GM23338 (cell line): ENCODE measurements at regions not wholly inside any gene's neighbourhood (a gene's known extent, or its start where the extent isn't known, plus 50 kb on each side); places are given as distances from the start of the nearest gene placed in this dataset.

Experiments used
- ATAC-seq: fragments of 200-7000 bp; cut with Tn5 transposase; 3 replicates; pipeline ENCODE4 v1.9.1; 2020
- DNase-seq: peaks from one replicate; pipeline ENCODE4 v3.0.0-alpha.2; 2015; ENCODE audit warnings: low spot score
- H2AFZ ChIP-seq: fragments of 200-600 bp; sonication (generic); 2 replicates; pipeline ENCODE4 v1.8.0; 2016; ENCODE audit warnings: antibody characterized with exemption, mild to moderate bottlenecking, moderate library complexity
- H3F3A ChIP-seq: fragments of 200-600 bp; sonication (generic); replicated peaks from 2 replicates; pipeline ENCODE4 v1.8.0; 2017; ENCODE audit warnings: antibody characterized with exemption, mixed run types, low read depth
- H3K27ac ChIP-seq: fragments of 200-600 bp; sonication (generic); 2 replicates; pipeline ENCODE4 v1.6.1; 2016; ENCODE audit warnings: low read depth
- H3K27me3 ChIP-seq: fragments of 200-600 bp; sonication (generic); 2 replicates; pipeline ENCODE4 v1.8.0; 2016; ENCODE audit warnings: mild to moderate bottlenecking, mixed run types, moderate library complexity; ENCODE audit not compliant: insufficient read depth
- H3K36me3 ChIP-seq: fragments of 200-600 bp; sonication (generic); 2 replicates; pipeline ENCODE4 v1.8.0; 2016; ENCODE audit warnings: mild to moderate bottlenecking; ENCODE audit not compliant: insufficient read depth
- H3K4me1 ChIP-seq: fragments of 200-600 bp; sonication (generic); 2 replicates; pipeline ENCODE4 v1.8.0; 2016; ENCODE audit warnings: mild to moderate bottlenecking, moderate library complexity; ENCODE audit not compliant: insufficient read depth
- H3K4me2 ChIP-seq: fragments of 200-600 bp; sonication (generic); 2 replicates; pipeline ENCODE4 v1.7.1; 2017; ENCODE audit warnings: mixed run types
- H3K4me3 ChIP-seq: fragments of 200-600 bp; sonication (generic); 2 replicates; pipeline ENCODE4 v1.6.1; 2016; ENCODE audit warnings: mixed run types
- H3K79me2 ChIP-seq: fragments of 200-600 bp; sonication (generic); replicated peaks from 2 replicates; pipeline ENCODE4 v1.8.0; 2017; ENCODE audit warnings: mild to moderate bottlenecking; ENCODE audit not compliant: insufficient read depth
- H3K9me2 ChIP-seq: fragments of 200-600 bp; sonication (generic); 2 replicates; pipeline ENCODE4 v1.8.0; 2017; ENCODE audit not compliant: insufficient read depth
- H4K20me1 ChIP-seq: fragments of 200-600 bp; sonication (generic); replicated peaks from 2 replicates; pipeline ENCODE4 v1.8.0; 2017; ENCODE audit warnings: mild to moderate bottlenecking; ENCODE audit not compliant: insufficient read depth
- H3K27ac Mint-ChIP-seq: 2 replicates; pipeline ENCODE4 v1.8.0; 2020; ENCODE audit warnings: inconsistent platforms, mild to moderate bottlenecking, moderate library complexity, mixed read lengths
- H3K27me3 Mint-ChIP-seq: 3 replicates; pipeline ENCODE4 v1.8.0; 2022; ENCODE audit warnings: low read depth, mild to moderate bottlenecking, moderate library complexity, mixed read lengths, inconsistent platforms; ENCODE audit not compliant: insufficient read depth, poor library complexity
- H3K36me3 Mint-ChIP-seq: 3 replicates; pipeline ENCODE4 v1.8.0; 2021; ENCODE audit warnings: low read depth, mild to moderate bottlenecking, inconsistent platforms, moderate library complexity, mixed read lengths
- H3K4me1 Mint-ChIP-seq: 3 replicates; pipeline ENCODE4 v1.8.0; 2020; ENCODE audit warnings: mild to moderate bottlenecking, inconsistent platforms, mixed read lengths
- H3K4me3 Mint-ChIP-seq: 3 replicates; pipeline ENCODE4 v1.8.0; 2021; ENCODE audit warnings: moderate library complexity, mild to moderate bottlenecking, inconsistent platforms, mixed read lengths
- H3K9me3 Mint-ChIP-seq: 3 replicates; pipeline ENCODE4 v1.8.0; 2020; ENCODE audit warnings: moderate library complexity, mild to moderate bottlenecking, inconsistent platforms, mixed read lengths
- CREB1 ChIP-seq: fragments of 250-450 bp; sonication (Bioruptor Pico); IDR thresholded peaks from 2 replicates; pipeline ENCODE4 v1.5.0; 2020; ENCODE audit warnings: low read depth, mild to moderate bottlenecking, moderate library complexity
- EZH2 ChIP-seq: fragments of 200-600 bp; sonication (generic); IDR thresholded peaks from one replicate; pipeline ENCODE4 v1.8.0; 2017; ENCODE audit warnings: antibody characterized with exemption, mild to moderate bottlenecking, low read depth; ENCODE audit not compliant: unreplicated experiment
- EZH2phosphoT487 ChIP-seq: fragments of 200-600 bp; sonication (generic); IDR thresholded peaks from one replicate; pipeline ENCODE4 v1.8.1; 2018; ENCODE audit warnings: antibody characterized with exemption; ENCODE audit not compliant: unreplicated experiment
- JUNB ChIP-seq: IDR thresholded peaks from one replicate; pipeline ENCODE4 v1.6.1; 2016; ENCODE audit warnings: antibody characterized with exemption; ENCODE audit not compliant: unreplicated experiment
- NANOG ChIP-seq: IDR thresholded peaks from 2 replicates; pipeline ENCODE4 v1.6.1; 2016; ENCODE audit warnings: antibody characterized with exemption, borderline replicate concordance
- POLR2AphosphoS5 ChIP-seq: IDR thresholded peaks from 2 replicates; pipeline ENCODE4 v1.6.1; 2016; ENCODE audit warnings: antibody characterized with exemption, low read depth
- STAT1 ChIP-seq: IDR thresholded peaks from one replicate; pipeline ENCODE4 v1.6.1; 2016; ENCODE audit warnings: antibody characterized with exemption; ENCODE audit not compliant: unreplicated experiment
- ZNF114 ChIP-seq: fragments of 250-450 bp; sonication (Bioruptor Pico); IDR thresholded peaks from 2 replicates; pipeline ENCODE4 v1.5.0; 2020; ENCODE audit warnings: mild to moderate bottlenecking, moderate library complexity
- ZNF331 ChIP-seq: fragments of 250-450 bp; sonication (Bioruptor Pico); IDR thresholded peaks from 2 replicates; pipeline ENCODE4 v1.5.0; 2020; ENCODE audit warnings: low read depth, mild to moderate bottlenecking, moderate library complexity
- TF ChIP-seq, protein P1 (sequence below): fragments of 250-450 bp; sonication (Bioruptor Pico); IDR thresholded peaks from 2 replicates; pipeline ENCODE4 v1.5.0; 2020; ENCODE audit warnings: mild to moderate bottlenecking, moderate library complexity
- TF ChIP-seq, protein P2 (sequence below): IDR thresholded peaks from one replicate; pipeline ENCODE4 v1.6.1; 2018; ENCODE audit warnings: antibody characterized with exemption; ENCODE audit not compliant: unreplicated experiment
- TF ChIP-seq, protein P3 (sequence below): IDR thresholded peaks from 2 replicates; pipeline ENCODE4 v1.6.1; 2016; ENCODE audit warnings: antibody characterized with exemption
- TF ChIP-seq, protein P4 (sequence below), 2 experiments: fragments of 200-600 bp in 1 of 2; sonication (generic) in 1 of 2; conservative IDR thresholded peaks; 2 replicates each; pipeline versions ENCODE4 v1.5.1 to v1.6.1; 2016 to 2017; ENCODE audit warnings: antibody characterized with exemption in 2 of 2, low read depth in 2 of 2, mild to moderate bottlenecking in 2 of 2, moderate library complexity in 1 of 2

DNA sequence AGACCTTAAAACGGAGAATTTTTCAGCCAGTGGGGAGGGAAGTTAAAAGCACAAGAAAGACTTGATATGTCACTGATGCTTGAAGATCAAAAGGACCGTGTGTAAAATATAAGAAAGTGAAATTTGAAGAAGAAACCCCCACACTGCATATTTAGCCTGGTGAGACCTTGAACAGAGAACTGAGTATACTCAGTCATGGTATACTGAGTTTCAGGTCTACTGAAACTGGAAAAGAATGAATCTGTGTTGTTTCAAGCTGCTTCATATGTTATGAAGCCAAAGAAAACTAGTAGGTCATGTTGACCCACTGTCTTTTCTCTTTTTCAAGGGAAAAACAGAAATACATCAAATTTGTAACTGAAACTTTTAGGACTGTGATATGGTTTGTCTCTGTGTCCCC is 443.8 kb upstream of the GJE1 start:
- no peak overlapping the region for H3K4me3 ChIP-seq
- peaks cover 4% of the 10 kb centered on the region; the same call in 1 of the 2 replicates for H3K9me2 ChIP-seq
- H3K27me3 Mint-ChIP-seq: peaks cover 2% of the 10 kb centered on the region
- ATAC-seq (no peak), DNase-seq (no peak)
- H4K20me1 ChIP-seq: no peaks in the 10 kb centered on the region
- no peaks in the 10 kb centered on the region for H3F3A ChIP-seq
- H3K27ac ChIP-seq: no peak overlapping the region
- no peak overlapping the region for H3K4me3 Mint-ChIP-seq
- no peaks in the 10 kb centered on the region for H3K27me3 ChIP-seq
- H2AFZ ChIP-seq: no peak overlapping the region
- H3K4me1 ChIP-seq: no peaks in the 10 kb centered on the region
- H3K4me2 ChIP-seq: no peak overlapping the region
- H3K36me3 Mint-ChIP-seq: no peaks in the 10 kb centered on the region
- H3K4me1 Mint-ChIP-seq: no peaks in the 10 kb centered on the region
- H3K27ac Mint-ChIP-seq: no peak overlapping the region
- TF ChIP-seq, protein P1, sequence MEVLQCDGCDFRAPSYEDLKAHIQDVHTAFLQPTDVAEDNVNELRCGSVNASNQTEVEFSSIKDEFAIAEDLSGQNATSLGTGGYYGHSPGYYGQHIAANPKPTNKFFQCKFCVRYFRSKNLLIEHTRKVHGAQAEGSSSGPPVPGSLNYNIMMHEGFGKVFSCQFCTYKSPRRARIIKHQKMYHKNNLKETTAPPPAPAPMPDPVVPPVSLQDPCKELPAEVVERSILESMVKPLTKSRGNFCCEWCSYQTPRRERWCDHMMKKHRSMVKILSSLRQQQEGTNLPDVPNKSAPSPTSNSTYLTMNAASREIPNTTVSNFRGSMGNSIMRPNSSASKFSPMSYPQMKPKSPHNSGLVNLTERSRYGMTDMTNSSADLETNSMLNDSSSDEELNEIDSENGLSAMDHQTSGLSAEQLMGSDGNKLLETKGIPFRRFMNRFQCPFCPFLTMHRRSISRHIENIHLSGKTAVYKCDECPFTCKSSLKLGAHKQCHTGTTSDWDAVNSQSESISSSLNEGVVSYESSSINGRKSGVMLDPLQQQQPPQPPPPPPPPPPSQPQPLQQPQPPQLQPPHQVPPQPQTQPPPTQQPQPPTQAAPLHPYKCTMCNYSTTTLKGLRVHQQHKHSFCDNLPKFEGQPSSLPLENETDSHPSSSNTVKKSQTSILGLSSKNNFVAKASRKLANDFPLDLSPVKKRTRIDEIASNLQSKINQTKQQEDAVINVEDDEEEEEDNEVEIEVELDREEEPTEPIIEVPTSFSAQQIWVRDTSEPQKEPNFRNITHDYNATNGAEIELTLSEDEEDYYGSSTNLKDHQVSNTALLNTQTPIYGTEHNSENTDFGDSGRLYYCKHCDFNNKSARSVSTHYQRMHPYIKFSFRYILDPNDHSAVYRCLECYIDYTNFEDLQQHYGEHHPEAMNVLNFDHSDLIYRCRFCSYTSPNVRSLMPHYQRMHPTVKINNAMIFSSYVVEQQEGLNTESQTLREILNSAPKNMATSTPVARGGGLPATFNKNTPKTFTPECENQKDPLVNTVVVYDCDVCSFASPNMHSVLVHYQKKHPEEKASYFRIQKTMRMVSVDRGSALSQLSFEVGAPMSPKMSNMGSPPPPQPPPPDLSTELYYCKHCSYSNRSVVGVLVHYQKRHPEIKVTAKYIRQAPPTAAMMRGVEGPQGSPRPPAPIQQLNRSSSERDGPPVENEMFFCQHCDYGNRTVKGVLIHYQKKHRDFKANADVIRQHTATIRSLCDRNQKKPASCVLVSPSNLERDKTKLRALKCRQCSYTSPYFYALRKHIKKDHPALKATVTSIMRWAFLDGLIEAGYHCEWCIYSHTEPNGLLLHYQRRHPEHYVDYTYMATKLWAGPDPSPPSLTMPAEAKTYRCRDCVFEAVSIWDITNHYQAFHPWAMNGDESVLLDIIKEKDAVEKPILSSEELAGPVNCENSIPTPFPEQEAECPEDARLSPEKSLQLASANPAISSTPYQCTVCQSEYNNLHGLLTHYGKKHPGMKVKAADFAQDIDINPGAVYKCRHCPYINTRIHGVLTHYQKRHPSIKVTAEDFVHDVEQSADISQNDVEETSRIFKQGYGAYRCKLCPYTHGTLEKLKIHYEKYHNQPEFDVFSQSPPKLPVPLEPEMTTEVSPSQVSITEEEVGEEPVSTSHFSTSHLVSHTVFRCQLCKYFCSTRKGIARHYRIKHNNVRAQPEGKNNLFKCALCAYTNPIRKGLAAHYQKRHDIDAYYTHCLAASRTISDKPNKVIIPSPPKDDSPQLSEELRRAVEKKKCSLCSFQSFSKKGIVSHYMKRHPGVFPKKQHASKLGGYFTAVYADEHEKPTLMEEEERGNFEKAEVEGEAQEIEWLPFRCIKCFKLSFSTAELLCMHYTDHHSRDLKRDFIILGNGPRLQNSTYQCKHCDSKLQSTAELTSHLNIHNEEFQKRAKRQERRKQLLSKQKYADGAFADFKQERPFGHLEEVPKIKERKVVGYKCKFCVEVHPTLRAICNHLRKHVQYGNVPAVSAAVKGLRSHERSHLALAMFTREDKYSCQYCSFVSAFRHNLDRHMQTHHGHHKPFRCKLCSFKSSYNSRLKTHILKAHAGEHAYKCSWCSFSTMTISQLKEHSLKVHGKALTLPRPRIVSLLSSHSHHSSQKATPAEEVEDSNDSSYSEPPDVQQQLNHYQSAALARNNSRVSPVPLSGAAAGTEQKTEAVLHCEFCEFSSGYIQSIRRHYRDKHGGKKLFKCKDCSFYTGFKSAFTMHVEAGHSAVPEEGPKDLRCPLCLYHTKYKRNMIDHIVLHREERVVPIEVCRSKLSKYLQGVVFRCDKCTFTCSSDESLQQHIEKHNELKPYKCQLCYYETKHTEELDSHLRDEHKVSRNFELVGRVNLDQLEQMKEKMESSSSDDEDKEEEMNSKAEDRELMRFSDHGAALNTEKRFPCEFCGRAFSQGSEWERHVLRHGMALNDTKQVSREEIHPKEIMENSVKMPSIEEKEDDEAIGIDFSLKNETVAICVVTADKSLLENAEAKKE (CRISPR knock-in tag): no peak
- TF ChIP-seq, protein P2, sequence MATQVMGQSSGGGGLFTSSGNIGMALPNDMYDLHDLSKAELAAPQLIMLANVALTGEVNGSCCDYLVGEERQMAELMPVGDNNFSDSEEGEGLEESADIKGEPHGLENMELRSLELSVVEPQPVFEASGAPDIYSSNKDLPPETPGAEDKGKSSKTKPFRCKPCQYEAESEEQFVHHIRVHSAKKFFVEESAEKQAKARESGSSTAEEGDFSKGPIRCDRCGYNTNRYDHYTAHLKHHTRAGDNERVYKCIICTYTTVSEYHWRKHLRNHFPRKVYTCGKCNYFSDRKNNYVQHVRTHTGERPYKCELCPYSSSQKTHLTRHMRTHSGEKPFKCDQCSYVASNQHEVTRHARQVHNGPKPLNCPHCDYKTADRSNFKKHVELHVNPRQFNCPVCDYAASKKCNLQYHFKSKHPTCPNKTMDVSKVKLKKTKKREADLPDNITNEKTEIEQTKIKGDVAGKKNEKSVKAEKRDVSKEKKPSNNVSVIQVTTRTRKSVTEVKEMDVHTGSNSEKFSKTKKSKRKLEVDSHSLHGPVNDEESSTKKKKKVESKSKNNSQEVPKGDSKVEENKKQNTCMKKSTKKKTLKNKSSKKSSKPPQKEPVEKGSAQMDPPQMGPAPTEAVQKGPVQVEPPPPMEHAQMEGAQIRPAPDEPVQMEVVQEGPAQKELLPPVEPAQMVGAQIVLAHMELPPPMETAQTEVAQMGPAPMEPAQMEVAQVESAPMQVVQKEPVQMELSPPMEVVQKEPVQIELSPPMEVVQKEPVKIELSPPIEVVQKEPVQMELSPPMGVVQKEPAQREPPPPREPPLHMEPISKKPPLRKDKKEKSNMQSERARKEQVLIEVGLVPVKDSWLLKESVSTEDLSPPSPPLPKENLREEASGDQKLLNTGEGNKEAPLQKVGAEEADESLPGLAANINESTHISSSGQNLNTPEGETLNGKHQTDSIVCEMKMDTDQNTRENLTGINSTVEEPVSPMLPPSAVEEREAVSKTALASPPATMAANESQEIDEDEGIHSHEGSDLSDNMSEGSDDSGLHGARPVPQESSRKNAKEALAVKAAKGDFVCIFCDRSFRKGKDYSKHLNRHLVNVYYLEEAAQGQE: no peak
- TF ChIP-seq NANOG: no peak
- TF ChIP-seq JUNB: no peak
- TF ChIP-seq, protein P3, sequence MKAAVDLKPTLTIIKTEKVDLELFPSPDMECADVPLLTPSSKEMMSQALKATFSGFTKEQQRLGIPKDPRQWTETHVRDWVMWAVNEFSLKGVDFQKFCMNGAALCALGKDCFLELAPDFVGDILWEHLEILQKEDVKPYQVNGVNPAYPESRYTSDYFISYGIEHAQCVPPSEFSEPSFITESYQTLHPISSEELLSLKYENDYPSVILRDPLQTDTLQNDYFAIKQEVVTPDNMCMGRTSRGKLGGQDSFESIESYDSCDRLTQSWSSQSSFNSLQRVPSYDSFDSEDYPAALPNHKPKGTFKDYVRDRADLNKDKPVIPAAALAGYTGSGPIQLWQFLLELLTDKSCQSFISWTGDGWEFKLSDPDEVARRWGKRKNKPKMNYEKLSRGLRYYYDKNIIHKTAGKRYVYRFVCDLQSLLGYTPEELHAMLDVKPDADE: no peak
- TF ChIP-seq CREB1 (CRISPR knock-in tag): no peak
- TF ChIP-seq ZNF331 (CRISPR knock-in tag): no peak
- TF ChIP-seq, protein P4, sequence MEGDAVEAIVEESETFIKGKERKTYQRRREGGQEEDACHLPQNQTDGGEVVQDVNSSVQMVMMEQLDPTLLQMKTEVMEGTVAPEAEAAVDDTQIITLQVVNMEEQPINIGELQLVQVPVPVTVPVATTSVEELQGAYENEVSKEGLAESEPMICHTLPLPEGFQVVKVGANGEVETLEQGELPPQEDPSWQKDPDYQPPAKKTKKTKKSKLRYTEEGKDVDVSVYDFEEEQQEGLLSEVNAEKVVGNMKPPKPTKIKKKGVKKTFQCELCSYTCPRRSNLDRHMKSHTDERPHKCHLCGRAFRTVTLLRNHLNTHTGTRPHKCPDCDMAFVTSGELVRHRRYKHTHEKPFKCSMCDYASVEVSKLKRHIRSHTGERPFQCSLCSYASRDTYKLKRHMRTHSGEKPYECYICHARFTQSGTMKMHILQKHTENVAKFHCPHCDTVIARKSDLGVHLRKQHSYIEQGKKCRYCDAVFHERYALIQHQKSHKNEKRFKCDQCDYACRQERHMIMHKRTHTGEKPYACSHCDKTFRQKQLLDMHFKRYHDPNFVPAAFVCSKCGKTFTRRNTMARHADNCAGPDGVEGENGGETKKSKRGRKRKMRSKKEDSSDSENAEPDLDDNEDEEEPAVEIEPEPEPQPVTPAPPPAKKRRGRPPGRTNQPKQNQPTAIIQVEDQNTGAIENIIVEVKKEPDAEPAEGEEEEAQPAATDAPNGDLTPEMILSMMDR (conservative IDR thresholded peaks at IDR 0.05; ENCODE audit: low read depth in 2 of 2): no peak
- TF ChIP-seq STAT1: no peak
- TF ChIP-seq ZNF114 (CRISPR knock-in tag): no peak
- TF ChIP-seq POLR2AphosphoS5: no peak
- no peak for TF ChIP-seq EZH2
- TF ChIP-seq EZH2phosphoT487: no peak
- H3K9me3 Mint-ChIP-seq: no peaks in the 10 kb centered on the region
- no peaks in the 10 kb centered on the region for H3K79me2 ChIP-seq
- no peaks in the 10 kb centered on the region for H3K36me3 ChIP-seq
